Rectal smooth muscle tissue (tissue), 1 donor: ENCODE measurements at regions not wholly inside any gene's neighbourhood (a gene's known extent, or its start where the extent isn't known, plus 50 kb on each side); places are given as distances from the start of the nearest gene placed in this dataset.
"Not testable (repeated sequence)": the region's sequence is repeated elsewhere in the genome, so short reads cannot be mapped to it uniquely, and the experiment has no call there.

ENCODE experiments used
- H3K27ac ChIP-seq: one replicate; pipeline ENCODE4 v1.7.0; 2013; ENCODE audit warnings: low read depth, low read length, inconsistent platforms
- H3K27me3 ChIP-seq: one replicate; pipeline ENCODE4 v1.7.0; 2013; ENCODE audit warnings: low read length; ENCODE audit not compliant: control insufficient read depth, insufficient read depth
- H3K36me3 ChIP-seq: one replicate; pipeline ENCODE4 v1.7.0; 2013; ENCODE audit warnings: low read length; ENCODE audit not compliant: control insufficient read depth, insufficient read depth
- H3K4me1 ChIP-seq: one replicate; pipeline ENCODE4 v1.7.0; 2013; ENCODE audit warnings: low read length; ENCODE audit not compliant: control insufficient read depth, insufficient read depth
- H3K4me3 ChIP-seq: one replicate; pipeline ENCODE4 v1.7.0; 2013; ENCODE audit warnings: low read length
- H3K9ac ChIP-seq: one replicate; pipeline ENCODE4 v1.7.0; 2013; ENCODE audit warnings: low read length

GRCh38 chr5:18662231-18662630, 1028.0 kb downstream of the TAF11L14 start:
- H3K27me3 ChIP-seq, result no peaks in the 10 kb centered on the region

GRCh38 chr5:18674212-18674611, 1040.0 kb downstream of the TAF11L14 start:
- H3K4me1 ChIP-seq, H3K4me3 ChIP-seq, H3K27me3 ChIP-seq, H3K36me3 ChIP-seq, H3K27ac ChIP-seq, H3K9ac ChIP-seq: not testable (repeated sequence)

More at GRCh38 chr5:18662231-18662630, 1028.0 kb downstream of the TAF11L14 start:
- H3K9ac ChIP-seq, result no peak overlapping the region
- no peak overlapping the region for H3K4me3 ChIP-seq
- no peaks in the 10 kb centered on the region for H3K4me1 ChIP-seq
- no peak overlapping the region for H3K27ac ChIP-seq
- H3K36me3 ChIP-seq, result no peaks in the 10 kb centered on the region

- Histone ChIP-seq H3K27me3 (no peaks in the 10 kb centered on the region), H3K4me1 (no peaks in the 10 kb centered on the region), H3K36me3 (no peaks in the 10 kb centered on the region), H3K4me3 (no peak overlapping the region), H3K9ac (no peak overlapping the region), H3K27ac (no peak overlapping the region)
Measured at GRCh38 chr5:18675041-18675440, 1040.8 kb downstream of the TAF11L14 start.

- Histone ChIP-seq H3K27me3 (no peaks in the 10 kb centered on the region), H3K9ac (no peak overlapping the region), H3K27ac (no peak overlapping the region), H3K4me1 (no peaks in the 10 kb centered on the region), H3K4me3 (no peak overlapping the region), H3K36me3 (no peaks in the 10 kb centered on the region)
Measured at GRCh38 chr5:18686253-18686652, 1052.0 kb downstream of the TAF11L14 start.

GRCh38 chr5:18687429-18687828, 1053.2 kb downstream of the TAF11L14 start:
- H3K27ac ChIP-seq, result no peak overlapping the region
- no peaks in the 10 kb centered on the region for H3K36me3 ChIP-seq
- no peaks in the 10 kb centered on the region for H3K27me3 ChIP-seq
- no peaks in the 10 kb centered on the region for H3K4me1 ChIP-seq
- no peak overlapping the region for H3K4me3 ChIP-seq
- no peak overlapping the region for H3K9ac ChIP-seq

GRCh38 chr5:18699681-18700080, 1065.4 kb downstream of the TAF11L14 start:
- H3K27ac ChIP-seq, result no peak overlapping the region
- H3K27me3 ChIP-seq, result no peaks in the 10 kb centered on the region
- no peaks in the 10 kb centered on the region for H3K36me3 ChIP-seq
- no peak overlapping the region for H3K9ac ChIP-seq
- no peaks in the 10 kb centered on the region for H3K4me1 ChIP-seq
- no peak overlapping the region for H3K4me3 ChIP-seq

GRCh38 chr5:18702821-18703220, 1068.6 kb downstream of the TAF11L14 start:
- Histone ChIP-seq H3K27me3 (no peaks in the 10 kb centered on the region), H3K36me3 (no peaks in the 10 kb centered on the region)

GRCh38 chr5:18712936-18713485, 1078.8 kb downstream of the TAF11L14 start:
- Histone ChIP-seq H3K36me3 (no peaks in the 10 kb centered on the region), H3K4me1 (no peaks in the 10 kb centered on the region), H3K4me3 (no peak overlapping the region), H3K27me3 (no peaks in the 10 kb centered on the region), H3K27ac (no peak overlapping the region), H3K9ac (no peak overlapping the region)

More at GRCh38 chr5:18702821-18703220, 1068.6 kb downstream of the TAF11L14 start:
- H3K27ac ChIP-seq, result no peak overlapping the region
- H3K9ac ChIP-seq, result no peak overlapping the region
- H3K4me1 ChIP-seq, result no peaks in the 10 kb centered on the region
- H3K4me3 ChIP-seq, result no peak overlapping the region

- Histone ChIP-seq H3K4me3 (no peak overlapping the region), H3K27ac (no peak overlapping the region), H3K36me3 (no peaks in the 10 kb centered on the region), H3K27me3 (no peaks in the 10 kb centered on the region), H3K4me1 (no peaks in the 10 kb centered on the region), H3K9ac (no peak overlapping the region)
Measured at GRCh38 chr5:18720002-18720401, 1085.7 kb downstream of the TAF11L14 start.

- Histone ChIP-seq H3K9ac (no peak overlapping the region), H3K36me3 (no peaks in the 10 kb centered on the region), H3K27me3 (no peaks in the 10 kb centered on the region), H3K4me3 (no peak overlapping the region), H3K4me1 (no peaks in the 10 kb centered on the region), H3K27ac (no peak overlapping the region)
Measured at GRCh38 chr5:18732556-18733479, 1098.6 kb downstream of the TAF11L14 start.

- Histone ChIP-seq H3K9ac (no peak overlapping the region), H3K27me3 (no peaks in the 10 kb centered on the region), H3K4me1 (no peaks in the 10 kb centered on the region), H3K27ac (no peak overlapping the region), H3K4me3 (no peak overlapping the region), H3K36me3 (no peaks in the 10 kb centered on the region)
Measured at GRCh38 chr5:18736051-18736398, 1101.8 kb downstream of the TAF11L14 start.

- H3K27me3 ChIP-seq, H3K4me1 ChIP-seq, H3K4me3 ChIP-seq, H3K9ac ChIP-seq, H3K36me3 ChIP-seq, H3K27ac ChIP-seq: not testable (repeated sequence)
Measured at GRCh38 chr5:18736736-18737135, 1102.5 kb downstream of the TAF11L14 start.

- Histone ChIP-seq H3K27me3 (no peaks in the 10 kb centered on the region), H3K4me3 (no peak overlapping the region), H3K4me1 (no peaks in the 10 kb centered on the region), H3K27ac (no peak overlapping the region), H3K36me3 (no peaks in the 10 kb centered on the region), H3K9ac (no peak overlapping the region)
Measured at GRCh38 chr5:18740301-18740700, 1106.0 kb downstream of the TAF11L14 start.
